Liver (tissue), 8 donors: ENCODE measurements at regions not wholly inside any gene's neighbourhood (a gene's known extent, or its start where the extent isn't known, plus 50 kb on each side); places are given as distances from the start of the nearest gene placed in this dataset.

ENCODE experiments used
- DNase-seq: peaks from one replicate; pipeline ENCODE4 v3.0.0-alpha.2; 2017; ENCODE audit warnings: low spot score
- H3K27ac ChIP-seq, 2 donors: one replicate each; pipeline ENCODE4 v1.7.0; 2013; ENCODE audit warnings: inconsistent platforms in 2 of 2, low read length in 2 of 2, control low read depth in 1 of 2, low read depth in 1 of 2, mild to moderate bottlenecking in 1 of 2
- H3K27me3 ChIP-seq, 4 donors: one replicate each; pipeline versions ENCODE4 v1.6.1 to v1.7.0; 2013; ENCODE audit warnings: low read length in 3 of 4, inconsistent platforms in 1 of 4, mild to moderate bottlenecking in 1 of 4, moderate library complexity in 1 of 4; ENCODE audit not compliant: control insufficient read depth in 4 of 4, insufficient read depth in 4 of 4
- H3K36me3 ChIP-seq, 4 donors: one replicate each; pipeline versions ENCODE4 v1.6.1 to v1.7.0; 2013; ENCODE audit warnings: low read length in 3 of 4, mild to moderate bottlenecking in 3 of 4, low read depth in 1 of 4, moderate library complexity in 1 of 4; ENCODE audit not compliant: control insufficient read depth in 4 of 4, insufficient read depth in 3 of 4
- H3K4me1 ChIP-seq, 4 donors: one replicate each; pipeline versions ENCODE4 v1.6.1 to v1.7.0; 2013; ENCODE audit warnings: low read length in 3 of 4, mild to moderate bottlenecking in 3 of 4, moderate library complexity in 1 of 4; ENCODE audit not compliant: control insufficient read depth in 4 of 4, insufficient read depth in 4 of 4
- H3K4me3 ChIP-seq, 3 donors: one replicate each; pipeline versions ENCODE4 v1.6.1 to v1.7.0; 2013; ENCODE audit warnings: low read length in 3 of 3, control low read depth in 1 of 3, low read depth in 1 of 3, mild to moderate bottlenecking in 1 of 3
- H3K9ac ChIP-seq, 2 donors: one replicate each; pipeline ENCODE4 v1.7.0; 2013; ENCODE audit warnings: low read length in 2 of 2, mild to moderate bottlenecking in 2 of 2, moderate library complexity in 2 of 2, control low read depth in 1 of 2, low read depth in 1 of 2
- H3K9me3 ChIP-seq, 4 donors: one replicate each; pipeline versions ENCODE4 v1.6.1 to v1.7.0; 2013; ENCODE audit warnings: low read length in 3 of 4; ENCODE audit not compliant: control insufficient read depth in 4 of 4
- FOXA1 ChIP-seq: IDR thresholded peaks from 2 replicates; pipeline ENCODE4 v1.6.1; 2016; ENCODE audit warnings: antibody characterized with exemption
- FOXA2 ChIP-seq: IDR thresholded peaks from 2 replicates; pipeline ENCODE4 v1.6.1; 2016; ENCODE audit warnings: antibody characterized with exemption
- GABPA ChIP-seq, 2 donors: IDR thresholded peaks in 1 of 2; conservative IDR thresholded peaks in 1 of 2; 2 replicates each; pipeline ENCODE4 v1.6.1; 2016; ENCODE audit warnings: antibody characterized with exemption in 2 of 2, mild to moderate bottlenecking in 1 of 2, moderate library complexity in 1 of 2
- HNF4A ChIP-seq, 2 donors: conservative IDR thresholded peaks; 2 replicates each; pipeline ENCODE4 v1.6.1; 2016; ENCODE audit warnings: antibody characterized with exemption in 2 of 2, mild to moderate bottlenecking in 2 of 2
- JUND ChIP-seq, 2 donors: IDR thresholded peaks; 2 replicates each; pipeline ENCODE4 v1.6.1; 2016; ENCODE audit warnings: antibody characterized with exemption in 2 of 2
- RAD21 ChIP-seq, 2 donors: IDR thresholded peaks; 2 replicates each; pipeline ENCODE4 v1.6.1; 2016; ENCODE audit warnings: antibody characterized with exemption in 2 of 2, mild to moderate bottlenecking in 2 of 2
- SP1 ChIP-seq: IDR thresholded peaks from 2 replicates; pipeline ENCODE4 v1.6.1; 2018; ENCODE audit warnings: antibody characterized with exemption, mild to moderate bottlenecking
- YY1 ChIP-seq: IDR thresholded peaks from 2 replicates; pipeline ENCODE4 v1.6.1; 2016; ENCODE audit warnings: antibody characterized with exemption, mild to moderate bottlenecking
- WGBS: extraction: QIAGEN DNeasy Blood & Tissue Kit; methylation state at CpG from one replicate; pipeline ENCODE4 v1.1.7; 2013; 5-methylcytosine and 5-hydroxymethylcytosine counted together
- TF ChIP-seq, protein P1 (sequence below): fragments of 150-350 bp; IDR thresholded peaks from 2 replicates; pipeline ENCODE4 v1.5.1; 2017; ENCODE audit warnings: improper control_type of control experiment, low read depth, low read length; ENCODE audit not compliant: missing input control
- TF ChIP-seq, protein P2 (sequence below): IDR thresholded peaks from 2 replicates; pipeline ENCODE4 v1.6.1; 2016; ENCODE audit warnings: antibody characterized with exemption
- TF ChIP-seq, protein P3 (sequence below): IDR thresholded peaks from 2 replicates; pipeline ENCODE4 v1.6.1; 2016; ENCODE audit warnings: antibody characterized with exemption
- TF ChIP-seq, protein P4 (sequence below): IDR thresholded peaks from 2 replicates; pipeline ENCODE4 v1.6.1; 2016; ENCODE audit warnings: antibody characterized with exemption, mild to moderate bottlenecking
- donor health status: healthy.
- donor health status: healthy.
- donor health status: healthy.
- donor health status: healthy.
- donor health status: healthy.

DNA sequence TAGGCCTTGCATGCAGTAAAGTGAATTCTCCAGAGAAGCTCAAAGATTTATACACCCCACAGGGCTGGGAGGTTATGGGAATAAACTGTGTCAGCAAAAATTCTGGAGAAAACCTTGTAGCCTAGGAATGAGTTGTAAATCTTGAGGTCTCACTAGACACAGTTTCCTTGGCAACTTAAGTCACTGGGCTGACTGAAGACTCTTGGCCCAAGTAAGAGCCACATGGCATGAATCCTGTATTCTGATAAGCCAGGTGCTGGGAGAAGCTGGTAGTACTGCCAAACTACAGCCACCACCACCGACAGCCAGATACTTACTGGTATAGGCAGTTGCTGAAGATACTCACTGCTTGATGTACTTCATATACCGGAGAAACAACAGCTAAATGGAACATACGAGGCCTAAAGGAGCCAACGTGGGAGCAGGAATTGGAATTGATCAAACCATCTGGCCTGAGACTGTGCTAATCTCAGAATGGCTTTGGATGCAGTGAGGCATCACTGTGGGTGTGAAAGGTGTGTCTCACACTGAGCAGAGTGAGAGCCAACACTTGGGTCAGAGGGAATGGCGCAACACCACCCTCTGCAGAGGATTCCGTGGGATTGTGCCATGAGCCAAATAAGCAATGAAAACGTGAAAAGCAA is 102.8 kb upstream of the TMCC3 start:
- 67% methylated on average over 7 of the region's 7 CpGs for WGBS
- H3K9ac ChIP-seq, result no peak overlapping the region

DNA sequence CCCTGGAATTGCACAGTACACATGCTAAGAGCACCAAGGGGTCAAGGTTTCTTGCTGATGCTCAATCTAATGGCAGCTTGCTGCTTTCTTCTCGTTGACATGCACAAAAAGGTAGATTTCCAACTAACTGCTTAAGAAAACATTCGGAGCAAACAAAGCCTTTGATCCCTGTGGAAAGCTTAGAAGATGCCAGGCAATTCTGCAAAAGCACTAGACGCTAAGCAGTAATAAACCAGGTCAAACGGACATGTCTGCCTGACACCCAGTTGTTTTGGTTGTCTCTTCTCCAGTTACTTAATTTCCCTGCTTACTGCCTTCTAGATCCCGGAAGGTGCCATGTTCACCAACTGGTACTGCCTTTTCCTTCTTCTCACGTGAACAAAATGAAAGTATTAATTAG is 100.5 kb upstream of the TMCC3 start:
- no peak for TF ChIP-seq FOXA2
- no peak for TF ChIP-seq HNF4A (conservative IDR thresholded peaks at IDR 0.05)
- TF ChIP-seq GABPA (IDR thresholded peaks at IDR 0.05 in 1 of 2, conservative IDR thresholded peaks at IDR 0.05 in 1 of 2), result no peak
- TF ChIP-seq, protein P1, sequence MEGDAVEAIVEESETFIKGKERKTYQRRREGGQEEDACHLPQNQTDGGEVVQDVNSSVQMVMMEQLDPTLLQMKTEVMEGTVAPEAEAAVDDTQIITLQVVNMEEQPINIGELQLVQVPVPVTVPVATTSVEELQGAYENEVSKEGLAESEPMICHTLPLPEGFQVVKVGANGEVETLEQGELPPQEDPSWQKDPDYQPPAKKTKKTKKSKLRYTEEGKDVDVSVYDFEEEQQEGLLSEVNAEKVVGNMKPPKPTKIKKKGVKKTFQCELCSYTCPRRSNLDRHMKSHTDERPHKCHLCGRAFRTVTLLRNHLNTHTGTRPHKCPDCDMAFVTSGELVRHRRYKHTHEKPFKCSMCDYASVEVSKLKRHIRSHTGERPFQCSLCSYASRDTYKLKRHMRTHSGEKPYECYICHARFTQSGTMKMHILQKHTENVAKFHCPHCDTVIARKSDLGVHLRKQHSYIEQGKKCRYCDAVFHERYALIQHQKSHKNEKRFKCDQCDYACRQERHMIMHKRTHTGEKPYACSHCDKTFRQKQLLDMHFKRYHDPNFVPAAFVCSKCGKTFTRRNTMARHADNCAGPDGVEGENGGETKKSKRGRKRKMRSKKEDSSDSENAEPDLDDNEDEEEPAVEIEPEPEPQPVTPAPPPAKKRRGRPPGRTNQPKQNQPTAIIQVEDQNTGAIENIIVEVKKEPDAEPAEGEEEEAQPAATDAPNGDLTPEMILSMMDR, result no peak
- no peak for TF ChIP-seq JUND (IDR thresholded peaks at IDR 0.05)
- TF ChIP-seq, protein P2, sequence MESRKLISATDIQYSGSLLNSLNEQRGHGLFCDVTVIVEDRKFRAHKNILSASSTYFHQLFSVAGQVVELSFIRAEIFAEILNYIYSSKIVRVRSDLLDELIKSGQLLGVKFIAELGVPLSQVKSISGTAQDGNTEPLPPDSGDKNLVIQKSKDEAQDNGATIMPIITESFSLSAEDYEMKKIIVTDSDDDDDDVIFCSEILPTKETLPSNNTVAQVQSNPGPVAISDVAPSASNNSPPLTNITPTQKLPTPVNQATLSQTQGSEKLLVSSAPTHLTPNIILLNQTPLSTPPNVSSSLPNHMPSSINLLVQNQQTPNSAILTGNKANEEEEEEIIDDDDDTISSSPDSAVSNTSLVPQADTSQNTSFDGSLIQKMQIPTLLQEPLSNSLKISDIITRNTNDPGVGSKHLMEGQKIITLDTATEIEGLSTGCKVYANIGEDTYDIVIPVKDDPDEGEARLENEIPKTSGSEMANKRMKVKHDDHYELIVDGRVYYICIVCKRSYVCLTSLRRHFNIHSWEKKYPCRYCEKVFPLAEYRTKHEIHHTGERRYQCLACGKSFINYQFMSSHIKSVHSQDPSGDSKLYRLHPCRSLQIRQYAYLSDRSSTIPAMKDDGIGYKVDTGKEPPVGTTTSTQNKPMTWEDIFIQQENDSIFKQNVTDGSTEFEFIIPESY, result no peak
- TF ChIP-seq FOXA1, result no peak
- no peak for TF ChIP-seq RAD21 (IDR thresholded peaks at IDR 0.05)
- TF ChIP-seq, protein P3, sequence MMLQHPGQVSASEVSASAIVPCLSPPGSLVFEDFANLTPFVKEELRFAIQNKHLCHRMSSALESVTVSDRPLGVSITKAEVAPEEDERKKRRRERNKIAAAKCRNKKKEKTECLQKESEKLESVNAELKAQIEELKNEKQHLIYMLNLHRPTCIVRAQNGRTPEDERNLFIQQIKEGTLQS, result no peak
- no peak for TF ChIP-seq SP1
- no peak for TF ChIP-seq YY1

More for the DNA sequence above, 102.8 kb upstream of the TMCC3 start:
- Histone ChIP-seq H3K4me1 (no peaks in the 10 kb centered on the region), H3K9me3 (no peaks in the 10 kb centered on the region), H3K4me3 (no peak overlapping the region), H3K36me3 (no peaks in the 10 kb centered on the region), H3K27ac (no peak overlapping the region), H3K27me3 (no peaks in the 10 kb centered on the region)
- TF ChIP-seq, protein P4, sequence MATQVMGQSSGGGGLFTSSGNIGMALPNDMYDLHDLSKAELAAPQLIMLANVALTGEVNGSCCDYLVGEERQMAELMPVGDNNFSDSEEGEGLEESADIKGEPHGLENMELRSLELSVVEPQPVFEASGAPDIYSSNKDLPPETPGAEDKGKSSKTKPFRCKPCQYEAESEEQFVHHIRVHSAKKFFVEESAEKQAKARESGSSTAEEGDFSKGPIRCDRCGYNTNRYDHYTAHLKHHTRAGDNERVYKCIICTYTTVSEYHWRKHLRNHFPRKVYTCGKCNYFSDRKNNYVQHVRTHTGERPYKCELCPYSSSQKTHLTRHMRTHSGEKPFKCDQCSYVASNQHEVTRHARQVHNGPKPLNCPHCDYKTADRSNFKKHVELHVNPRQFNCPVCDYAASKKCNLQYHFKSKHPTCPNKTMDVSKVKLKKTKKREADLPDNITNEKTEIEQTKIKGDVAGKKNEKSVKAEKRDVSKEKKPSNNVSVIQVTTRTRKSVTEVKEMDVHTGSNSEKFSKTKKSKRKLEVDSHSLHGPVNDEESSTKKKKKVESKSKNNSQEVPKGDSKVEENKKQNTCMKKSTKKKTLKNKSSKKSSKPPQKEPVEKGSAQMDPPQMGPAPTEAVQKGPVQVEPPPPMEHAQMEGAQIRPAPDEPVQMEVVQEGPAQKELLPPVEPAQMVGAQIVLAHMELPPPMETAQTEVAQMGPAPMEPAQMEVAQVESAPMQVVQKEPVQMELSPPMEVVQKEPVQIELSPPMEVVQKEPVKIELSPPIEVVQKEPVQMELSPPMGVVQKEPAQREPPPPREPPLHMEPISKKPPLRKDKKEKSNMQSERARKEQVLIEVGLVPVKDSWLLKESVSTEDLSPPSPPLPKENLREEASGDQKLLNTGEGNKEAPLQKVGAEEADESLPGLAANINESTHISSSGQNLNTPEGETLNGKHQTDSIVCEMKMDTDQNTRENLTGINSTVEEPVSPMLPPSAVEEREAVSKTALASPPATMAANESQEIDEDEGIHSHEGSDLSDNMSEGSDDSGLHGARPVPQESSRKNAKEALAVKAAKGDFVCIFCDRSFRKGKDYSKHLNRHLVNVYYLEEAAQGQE, result no peak
- peak; percentile 58 to 73 for TF ChIP-seq RAD21 (IDR thresholded peaks at IDR 0.05)
- TF ChIP-seq, protein P1, result peak; percentile 10
- no peak for DNase-seq

More for the DNA sequence above, 100.5 kb upstream of the TMCC3 start:
- 49% methylated on average over 6 of the region's 6 CpGs for WGBS
- Histone ChIP-seq H3K9ac (no peak overlapping the region), H3K4me3 (no peak overlapping the region), H3K9me3 (no peaks in the 10 kb centered on the region), H3K36me3 (no peaks in the 10 kb centered on the region), H3K4me1 (no peaks in the 10 kb centered on the region), H3K27me3 (no peaks in the 10 kb centered on the region), H3K27ac (no peak overlapping the region)
- no peak for DNase-seq
